ENCODE measurements at regions not wholly inside any gene's neighbourhood (a gene's known extent, or its start where the extent isn't known, plus 50 kb on each side); places are given as distances from the start of the nearest gene placed in this dataset.
A peak's percentile ranks its signal among the peaks of the same experiment; 100 is the strongest.

GRCh38 chr10:5585517-5586206 lies 60.9 kb downstream of the CALML3 start:
- Histone ChIP-seq H2AFZ (ENCODE audit: low read depth, low read length) (peak overlapping the region; percentile 34; the same call in 1 of the 2 replicates), H4K20me1 (replicated peaks; ENCODE audit: control insufficient read depth, insufficient read depth, low read length) (no peaks in the 10 kb centered on the region), H3K4me2 (ENCODE audit: insufficient read depth, low read length) (no peak overlapping the region), H3K9ac (ENCODE audit: insufficient read depth in 1 of 2, low read depth in 2 of 2, low read length in 2 of 2) (no peak overlapping the region), H3K27me3 (ENCODE audit: control insufficient read depth in 2 of 2, insufficient read depth in 2 of 2, low read length in 2 of 2) (peaks cover 0 to 7% of the 10 kb centered on the region in 2 experiments; a peak in 1 of 5 replicates), H3K4me3 (no peak overlapping the region), H3K36me3 (ENCODE audit: control insufficient read depth, insufficient read depth, low read length) (no peaks in the 10 kb centered on the region), H3K27ac (ENCODE audit: extremely low read depth, low read depth, low read length) (no peak overlapping the region), H3K9me1 (ENCODE audit: control insufficient read depth, insufficient read depth, low read length) (no peaks in the 10 kb centered on the region), H3K4me1 (replicated peaks in 1 of 2; ENCODE audit: control insufficient read depth in 2 of 2, insufficient read depth in 2 of 2, low read length in 2 of 2) (peaks cover 11 to 13% of the 10 kb centered on the region in 2 experiments), H3K79me2 (ENCODE audit: control insufficient read depth, insufficient read depth, low read length) (no peaks in the 10 kb centered on the region), H3K9me3 (replicated peaks; ENCODE audit: control insufficient read depth, insufficient read depth, low read depth, low read length) (no peaks in the 10 kb centered on the region)
- POLR2A ChIA-PET = no interaction called here
- DNase-seq (ENCODE audit: extremely low read depth in 1 of 4, low spot score in 3 of 4) (no peak), FAIRE-seq (no peak), ATAC-seq (no peak)
- intact Hi-C loops (cut with micrococcal nuclease) = no loop called here
- 44% methylated on average over 7 of the region's 7 CpGs for WGBS (ENCODE audit: insufficient coverage, low coverage, missing lambda C conversion rate)
- in situ Hi-C loops (cut with MboI) = no loop called here
- TF ChIP-seq HMG20B (CRISPR knock-in tag; IDR thresholded peaks at IDR 0.05) (no peak), ELK3 (CRISPR knock-in tag; IDR thresholded peaks at IDR 0.05) (no peak), AFF4 (CRISPR knock-in tag; IDR thresholded peaks at IDR 0.05) (no peak), FOXK2 (conservative IDR thresholded peaks at IDR 0.05 in 1 of 2, IDR thresholded peaks at IDR 0.05 in 1 of 2; ENCODE audit: low read depth in 2 of 2) (no peak), POU5F1 (IDR thresholded peaks at IDR 0.05; ENCODE audit: borderline replicate concordance, low read depth, low read length, partially characterized antibody) (no peak), HES1 (IDR thresholded peaks at IDR 0.05; ENCODE audit: low read depth) (no peak), ZNF197 (CRISPR knock-in tag; IDR thresholded peaks at IDR 0.05; ENCODE audit: low read depth) (no peak)
- CTCF ChIA-PET (ENCODE audit: low intra/inter-chr PET ratio) = no interaction called here
- no TSS peak for BruUV-seq (replicated peaks)

All from K562 (cell line).